Ovary (tissue), 7 donors: ENCODE measurements at regions not wholly inside any gene's neighbourhood (a gene's known extent, or its start where the extent isn't known, plus 50 kb on each side); places are given as distances from the start of the nearest gene placed in this dataset.

Experiments
- DNase-seq, 5 donors: peaks; one replicate each; pipeline ENCODE4 v3.0.0-alpha.2; 2019 to 2020
- H3K27ac ChIP-seq, 2 donors: fragments of 200-600 bp; one replicate each; pipeline versions ENCODE4 v1.5.1 to v1.8.0; 2019 to 2022
- H3K27me3 ChIP-seq: fragments of 200-600 bp; one replicate; pipeline ENCODE4 v1.8.0; 2022
- H3K36me3 ChIP-seq: fragments of 200-600 bp; sonication (generic); one replicate; pipeline ENCODE4 v1.5.1; 2019
- H3K4me1 ChIP-seq: one replicate; pipeline ENCODE4 v1.8.1; 2013; ENCODE audit warnings: mild to moderate bottlenecking, moderate library complexity; ENCODE audit not compliant: insufficient read depth
- H3K4me3 ChIP-seq: fragments of 200-600 bp; sonication (generic); one replicate; pipeline ENCODE4 v1.5.1; 2017
- H3K9me3 ChIP-seq, 2 donors: fragments of 200-600 bp in 1 of 2; sonication (generic) in 1 of 2; one replicate each; pipeline versions ENCODE4 v1.5.1 to v1.8.1; 2013 to 2019; ENCODE audit warnings: mild to moderate bottlenecking in 1 of 2, moderate library complexity in 1 of 2
- EP300 ChIP-seq: sonication (generic); formaldehyde crosslinking; IDR thresholded peaks from one replicate; pipeline ENCODE4 v1.6.1; 2017; ENCODE audit warnings: antibody characterized with exemption
- POLR2A ChIP-seq: fragments of 450-650 bp; IDR thresholded peaks from one replicate; pipeline ENCODE4 v1.6.1; 2017; ENCODE audit warnings: antibody characterized with exemption, mild to moderate bottlenecking, moderate library complexity
- WGBS, 3 donors: extraction: QIAGEN DNeasy Blood & Tissue Kit in 1 of 3; methylation state at CpG; one replicate each; pipeline versions ENCODE4 v1.1.5 to v1.1.7; 2013 to 2017; 5-methylcytosine and 5-hydroxymethylcytosine counted together
- intact Hi-C, 4 donors: fragments of 100-400 bp; cut with DNase I; formaldehyde crosslinking; loops; one replicate each; pipeline versions ENCODE4 v1.11.0 to v1.15.1; 2022 to 2023
- TF ChIP-seq, protein P1 (sequence below), 3 donors: fragments of 450-650 bp in 2 of 3; fragments of 200-600 bp in 1 of 3; IDR thresholded peaks; one replicate each; pipeline versions ENCODE4 v1.5.1 to v1.8.0; 2016 to 2022; ENCODE audit warnings: antibody characterized with exemption in 3 of 3, mild to moderate bottlenecking in 1 of 3
- donor health status: DM: no; HTN: no; CAD: no; lungs with moderate emphysema.
- donor health status: DM: no; HTN: no; CAD: no.
- donor health status: Bipolar disorder and iron deficiency.
- donor health status: DM: no; HTN: no; CAD: no.
- donor health status: DM: yes; HTN: yes; CAD: no.

DNA sequence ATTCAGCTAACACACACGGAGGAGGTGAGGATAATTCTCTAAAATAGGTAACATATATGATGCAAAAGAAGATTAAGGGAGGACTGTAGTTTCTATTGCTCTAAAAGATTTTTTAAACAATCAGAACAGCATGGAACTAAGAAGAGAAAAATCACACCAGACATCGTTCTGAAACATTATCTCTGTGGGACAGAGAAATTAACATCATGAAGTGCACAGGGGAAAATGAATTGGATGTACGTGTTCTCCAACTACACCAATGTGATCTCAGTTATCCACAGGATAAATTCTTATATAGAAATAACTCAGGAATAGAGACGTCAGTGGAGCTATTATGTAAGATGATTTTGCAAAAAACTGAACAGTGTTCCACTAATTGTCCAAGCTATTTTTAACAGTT is 614.1 kb upstream of the HS3ST1 start:
- DNase-seq, result no peak
- TF ChIP-seq, protein P1, sequence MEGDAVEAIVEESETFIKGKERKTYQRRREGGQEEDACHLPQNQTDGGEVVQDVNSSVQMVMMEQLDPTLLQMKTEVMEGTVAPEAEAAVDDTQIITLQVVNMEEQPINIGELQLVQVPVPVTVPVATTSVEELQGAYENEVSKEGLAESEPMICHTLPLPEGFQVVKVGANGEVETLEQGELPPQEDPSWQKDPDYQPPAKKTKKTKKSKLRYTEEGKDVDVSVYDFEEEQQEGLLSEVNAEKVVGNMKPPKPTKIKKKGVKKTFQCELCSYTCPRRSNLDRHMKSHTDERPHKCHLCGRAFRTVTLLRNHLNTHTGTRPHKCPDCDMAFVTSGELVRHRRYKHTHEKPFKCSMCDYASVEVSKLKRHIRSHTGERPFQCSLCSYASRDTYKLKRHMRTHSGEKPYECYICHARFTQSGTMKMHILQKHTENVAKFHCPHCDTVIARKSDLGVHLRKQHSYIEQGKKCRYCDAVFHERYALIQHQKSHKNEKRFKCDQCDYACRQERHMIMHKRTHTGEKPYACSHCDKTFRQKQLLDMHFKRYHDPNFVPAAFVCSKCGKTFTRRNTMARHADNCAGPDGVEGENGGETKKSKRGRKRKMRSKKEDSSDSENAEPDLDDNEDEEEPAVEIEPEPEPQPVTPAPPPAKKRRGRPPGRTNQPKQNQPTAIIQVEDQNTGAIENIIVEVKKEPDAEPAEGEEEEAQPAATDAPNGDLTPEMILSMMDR (IDR thresholded peaks at IDR 0.05), result no peak
- TF ChIP-seq POLR2A, result no peak
- no peak for TF ChIP-seq EP300
- Histone ChIP-seq H3K27me3 (no peaks in the 10 kb centered on the region), H3K36me3 (no peaks in the 10 kb centered on the region), H3K4me1 (no peaks in the 10 kb centered on the region), H3K9me3 (no peaks in the 10 kb centered on the region), H3K27ac (no peak overlapping the region), H3K4me3 (no peak overlapping the region)
- WGBS, 3 donors, result 86 to 91% (median 88%) methylated on average over 4 of the region's 4 CpGs
- intact Hi-C loops, result no loop called here

DNA sequence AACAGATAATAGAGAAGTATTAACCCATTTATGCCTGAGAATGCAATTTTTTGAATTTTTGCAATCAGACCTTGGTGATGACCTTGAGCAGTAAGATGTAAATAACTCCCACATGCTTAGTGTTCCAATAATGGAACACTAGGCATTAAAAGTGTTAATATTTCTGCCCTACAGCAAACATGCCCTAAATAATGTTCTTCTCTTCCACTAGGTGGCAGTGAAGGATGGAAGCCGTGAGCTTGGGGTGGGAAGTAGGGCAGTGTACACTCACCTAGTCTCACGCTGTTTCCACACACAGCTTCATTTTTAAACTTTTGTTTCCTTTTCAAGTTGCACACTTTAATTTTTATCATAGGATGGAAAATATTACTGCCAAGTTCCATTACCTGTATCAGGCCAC is 613.1 kb upstream of the HS3ST1 start:
- no peak for DNase-seq
- intact Hi-C loops, result no loop called here
- Histone ChIP-seq H3K27me3 (no peaks in the 10 kb centered on the region), H3K9me3 (no peaks in the 10 kb centered on the region), H3K36me3 (no peaks in the 10 kb centered on the region), H3K4me3 (no peak overlapping the region), H3K4me1 (no peaks in the 10 kb centered on the region), H3K27ac (no peak overlapping the region)
- TF ChIP-seq EP300 (no peak), POLR2A (no peak)
- TF ChIP-seq, protein P1 (IDR thresholded peaks at IDR 0.05), result no peak
- WGBS, 3 donors, result 61 to 66% (median 64%) methylated on average over 2 of the region's 2 CpGs

DNA sequence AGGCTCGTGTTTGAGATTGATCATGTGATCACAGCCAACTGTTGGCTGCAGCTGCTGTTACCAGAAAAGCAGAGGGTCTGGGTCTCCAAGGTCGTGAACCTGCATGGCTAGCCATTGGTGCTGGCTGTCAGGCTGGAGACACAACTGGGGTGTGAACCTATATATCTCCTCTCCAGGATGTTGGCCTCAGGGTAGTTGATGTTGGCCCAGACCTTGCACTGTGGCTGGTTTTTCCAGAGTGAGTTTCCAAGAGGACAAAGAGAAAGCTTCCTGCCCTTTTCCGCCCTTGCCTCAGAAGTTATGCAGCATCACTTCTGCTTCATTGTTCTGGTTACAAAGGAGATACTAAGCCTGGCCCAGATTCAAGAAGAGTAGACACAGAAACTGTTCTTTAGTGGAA is 607.8 kb upstream of the HS3ST1 start:
- WGBS, 3 donors, result 82 to 86% (median 83%) methylated on average over 3 of the region's 3 CpGs
- DNase-seq, result no peak

DNA sequence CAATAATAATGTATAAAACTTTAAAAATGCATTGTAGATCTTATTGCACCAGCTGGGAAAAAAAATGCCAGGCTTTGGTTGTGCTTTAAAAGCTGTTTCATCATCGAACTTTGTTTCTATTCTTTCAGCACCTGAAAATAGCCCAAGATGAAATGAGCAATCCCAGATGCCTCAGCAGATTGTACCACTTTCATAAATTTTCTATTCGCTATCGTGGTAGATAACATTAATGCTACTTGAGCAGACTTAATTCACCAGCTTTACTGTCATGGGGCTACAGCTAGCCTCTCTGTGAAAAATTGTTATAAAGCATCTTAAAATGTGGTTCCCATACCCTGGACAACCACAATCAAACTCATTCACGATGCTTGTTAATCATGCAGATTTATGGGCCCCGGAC is 599.6 kb upstream of the HS3ST1 start:
- H3K27ac ChIP-seq, result no peak overlapping the region
- intact Hi-C loops, result loop anchor here in 1 of 4 donors (5.0 kb wide), 1 partner anchor 114 kb away; no protein-coding TSS in a partner anchor
- WGBS, 3 donors, result 67 to 76% (median 71%) methylated on average over 5 of the region's 5 CpGs
- no peaks in the 10 kb centered on the region for H3K9me3 ChIP-seq
- H3K36me3 ChIP-seq, result no peaks in the 10 kb centered on the region
- no peaks in the 10 kb centered on the region for H3K27me3 ChIP-seq
- TF ChIP-seq EP300, result no peak
- TF ChIP-seq, protein P1 (IDR thresholded peaks at IDR 0.05), result no peak
- TF ChIP-seq POLR2A, result no peak
- H3K4me1 ChIP-seq, result no peaks in the 10 kb centered on the region
- no peak overlapping the region for H3K4me3 ChIP-seq
- no peak for DNase-seq

More for the DNA sequence above, 607.8 kb upstream of the HS3ST1 start:
- no peaks in the 10 kb centered on the region for H3K27me3 ChIP-seq
- no peaks in the 10 kb centered on the region for H3K9me3 ChIP-seq
- H3K36me3 ChIP-seq, result no peaks in the 10 kb centered on the region
- no peaks in the 10 kb centered on the region for H3K4me1 ChIP-seq
- no peak overlapping the region for H3K27ac ChIP-seq
- H3K4me3 ChIP-seq, result no peak overlapping the region
- intact Hi-C loops, result no loop called here
- no peak for TF ChIP-seq EP300
- TF ChIP-seq, protein P1 (IDR thresholded peaks at IDR 0.05), result no peak
- TF ChIP-seq POLR2A, result no peak

DNA sequence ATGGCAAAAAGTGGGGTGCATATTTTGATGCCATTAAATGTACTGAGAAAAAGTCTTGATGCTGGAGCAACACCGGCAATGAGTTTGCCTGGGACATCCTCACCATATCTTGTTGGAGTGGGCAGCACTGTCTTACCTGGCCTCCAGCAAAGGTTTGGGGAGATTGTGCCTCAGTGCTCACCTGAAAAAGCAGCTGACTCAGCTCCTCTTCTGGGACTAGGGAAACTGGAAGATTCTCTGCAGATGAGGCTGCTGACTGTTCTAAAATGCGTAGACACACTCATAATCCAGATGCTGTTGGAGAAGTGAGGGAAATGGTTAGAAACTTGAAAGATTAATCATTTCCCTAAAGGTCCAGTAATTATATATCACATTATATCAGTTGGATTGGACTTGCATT is 593.7 kb upstream of the HS3ST1 start:
- 93 to 98% (median 95%) methylated on average over 2 of the region's 2 CpGs for WGBS, 3 donors
- intact Hi-C loops, result no loop called here
- Histone ChIP-seq H3K27ac (no peak overlapping the region), H3K4me3 (no peak overlapping the region), H3K27me3 (no peaks in the 10 kb centered on the region), H3K4me1 (no peaks in the 10 kb centered on the region), H3K36me3 (no peaks in the 10 kb centered on the region), H3K9me3 (no peaks in the 10 kb centered on the region)
- no peak for DNase-seq
- TF ChIP-seq, protein P1 (IDR thresholded peaks at IDR 0.05), result no peak
- TF ChIP-seq EP300 (no peak), POLR2A (no peak)
